Gastrocnemius medialis (tissue), 4 donors: ENCODE measurements at regions not wholly inside any gene's neighbourhood (a gene's known extent, or its start where the extent isn't known, plus 50 kb on each side); places are given as distances from the start of the nearest gene placed in this dataset.

Source experiments
- POLR2A ChIP-seq, 2 donors: fragments of 450-650 bp; IDR thresholded peaks; one replicate each; pipeline ENCODE4 v1.6.1; 2017; ENCODE audit warnings: antibody characterized with exemption in 2 of 2, mild to moderate bottlenecking in 2 of 2, moderate library complexity in 2 of 2
- TF ChIP-seq, protein P1 (sequence below), 5 experiments: fragments of 450-650 bp in 3 of 5; fragments of 200-600 bp in 2 of 5; sonication (generic) in 2 of 5; IDR thresholded peaks in 4 of 5; conservative IDR thresholded peaks in 1 of 5; 1 replicate in 4 of 5; 2 replicates in 1 of 5; pipeline ENCODE4 v1.5.1; 2016 to 2019; ENCODE audit warnings: antibody characterized with exemption in 5 of 5, mild to moderate bottlenecking in 3 of 5, moderate library complexity in 3 of 5

DNA sequence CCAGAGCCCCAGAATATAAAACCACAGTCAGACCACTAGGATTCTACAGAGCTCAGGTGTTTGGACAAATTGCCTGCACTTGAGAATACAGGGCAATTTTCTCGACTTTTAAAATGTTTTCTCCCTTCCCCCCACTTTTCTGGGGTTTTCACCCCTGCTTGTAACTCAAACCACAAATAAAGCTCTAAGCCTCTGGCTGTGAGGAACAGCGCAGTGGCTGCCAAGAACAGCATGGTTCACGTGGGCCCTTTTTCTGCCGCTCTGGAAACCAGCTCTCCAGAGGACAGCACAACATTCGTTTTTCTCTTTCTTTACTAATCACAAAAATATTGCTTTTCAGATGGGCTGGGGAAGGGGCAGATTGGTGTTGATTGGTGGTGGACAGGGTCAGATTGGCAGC, 102.2 kb upstream of the JUN start:
- TF ChIP-seq, protein P1, sequence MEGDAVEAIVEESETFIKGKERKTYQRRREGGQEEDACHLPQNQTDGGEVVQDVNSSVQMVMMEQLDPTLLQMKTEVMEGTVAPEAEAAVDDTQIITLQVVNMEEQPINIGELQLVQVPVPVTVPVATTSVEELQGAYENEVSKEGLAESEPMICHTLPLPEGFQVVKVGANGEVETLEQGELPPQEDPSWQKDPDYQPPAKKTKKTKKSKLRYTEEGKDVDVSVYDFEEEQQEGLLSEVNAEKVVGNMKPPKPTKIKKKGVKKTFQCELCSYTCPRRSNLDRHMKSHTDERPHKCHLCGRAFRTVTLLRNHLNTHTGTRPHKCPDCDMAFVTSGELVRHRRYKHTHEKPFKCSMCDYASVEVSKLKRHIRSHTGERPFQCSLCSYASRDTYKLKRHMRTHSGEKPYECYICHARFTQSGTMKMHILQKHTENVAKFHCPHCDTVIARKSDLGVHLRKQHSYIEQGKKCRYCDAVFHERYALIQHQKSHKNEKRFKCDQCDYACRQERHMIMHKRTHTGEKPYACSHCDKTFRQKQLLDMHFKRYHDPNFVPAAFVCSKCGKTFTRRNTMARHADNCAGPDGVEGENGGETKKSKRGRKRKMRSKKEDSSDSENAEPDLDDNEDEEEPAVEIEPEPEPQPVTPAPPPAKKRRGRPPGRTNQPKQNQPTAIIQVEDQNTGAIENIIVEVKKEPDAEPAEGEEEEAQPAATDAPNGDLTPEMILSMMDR (IDR thresholded peaks at IDR 0.05 in 4 of 5, conservative IDR thresholded peaks at IDR 0.05 in 1 of 5): no peak
- no peak for TF ChIP-seq POLR2A (IDR thresholded peaks at IDR 0.05)
